T-helper 9 cell (primary cell): ENCODE measurements at regions not wholly inside any gene's neighbourhood (a gene's known extent, or its start where the extent isn't known, plus 50 kb on each side); places are given as distances from the start of the nearest gene placed in this dataset.

ENCODE experiments used
- DNase-seq: peaks from one replicate; pipeline ENCODE4 v3.0.0-alpha.2; 2020

GRCh38 chr13:33520468-33520839 is 234.9 kb upstream of the STARD13 start:
- DNase-seq, result no peak

DNA sequence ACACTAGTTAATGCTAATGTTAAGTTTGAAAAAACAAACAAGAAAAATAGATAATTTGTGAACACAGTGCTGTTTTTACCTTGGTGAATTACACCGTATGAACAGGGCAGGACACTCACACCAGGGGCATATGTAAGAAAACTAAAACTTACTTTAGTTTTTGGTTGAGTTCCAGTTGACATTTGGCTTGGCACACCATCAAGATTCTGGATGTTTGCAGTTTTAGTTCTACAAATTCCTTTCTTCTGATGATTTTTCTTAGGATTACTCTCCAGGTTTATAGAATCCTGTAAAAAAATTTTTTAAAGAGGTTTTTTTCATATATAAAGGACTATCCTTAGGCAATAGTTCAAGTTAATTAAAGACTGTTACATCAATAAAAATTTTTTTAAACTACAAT is 238.5 kb upstream of the STARD13 start:
- no peak for DNase-seq

DNA sequence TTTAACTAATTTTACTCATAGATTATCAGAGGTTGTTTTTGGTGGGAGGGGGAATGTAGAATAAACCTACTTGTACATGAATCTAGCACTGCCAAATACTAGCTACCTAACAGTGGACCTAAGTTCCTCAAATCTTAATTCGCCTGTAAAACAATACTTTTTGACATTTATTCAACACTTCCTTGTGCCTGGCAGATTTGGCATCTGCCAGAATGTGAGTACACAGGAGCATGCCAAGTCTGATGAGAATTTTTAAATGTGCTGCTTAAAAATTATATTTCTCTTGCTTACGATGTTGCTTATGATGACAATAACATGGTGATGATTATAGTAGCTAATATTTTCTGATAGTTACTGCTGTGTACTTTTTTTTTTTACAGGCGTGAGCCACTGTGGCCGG is 240.2 kb upstream of the STARD13 start:
- no peak for DNase-seq

GRCh38 chr13:33526718-33527117 is 241.2 kb upstream of the STARD13 start:
- no peak for DNase-seq

DNA sequence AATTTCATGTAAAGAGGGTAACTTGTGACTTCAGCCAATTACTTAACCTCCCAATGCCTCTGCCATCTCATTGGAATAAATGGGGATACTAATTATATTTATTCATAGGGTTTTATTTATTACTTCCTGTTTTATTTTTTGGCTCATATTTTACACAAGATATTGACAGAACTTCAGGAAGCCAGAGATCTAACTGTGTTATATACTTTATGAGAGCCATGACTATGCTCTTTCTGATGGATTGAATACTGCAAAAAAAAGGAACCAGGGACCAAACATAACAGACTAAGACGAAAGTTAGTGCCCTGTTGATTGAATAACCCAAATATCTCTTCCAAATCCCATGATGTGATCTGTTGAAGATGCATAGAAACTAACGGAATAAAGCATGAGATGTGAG is 243.3 kb upstream of the STARD13 start:
- DNase-seq, result no peak

DNA sequence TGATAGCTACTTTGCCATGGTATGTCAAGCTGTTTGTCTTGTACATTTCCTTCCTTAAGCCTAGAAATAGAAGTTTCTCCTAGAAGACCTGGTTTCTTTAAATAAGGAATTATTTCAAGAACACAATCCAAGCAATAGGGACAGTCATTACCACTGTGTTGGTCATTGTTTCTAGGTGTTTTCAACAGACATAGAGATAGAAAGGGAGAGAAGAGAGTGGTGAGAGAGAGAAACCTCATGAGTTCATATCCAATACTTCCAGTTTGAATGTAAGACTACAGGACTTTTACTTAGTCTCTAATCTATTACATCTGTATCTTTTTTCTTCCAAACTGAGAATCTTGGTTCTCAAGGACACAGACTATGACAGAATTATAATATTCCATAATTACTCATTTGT is 245.9 kb upstream of the STARD13 start:
- no peak for DNase-seq

GRCh38 chr13:33535061-33535460 is 249.5 kb upstream of the STARD13 start:
- no peak for DNase-seq

GRCh38 chr13:33536601-33537000 is 251.0 kb upstream of the STARD13 start:
- DNase-seq, result no peak

DNA sequence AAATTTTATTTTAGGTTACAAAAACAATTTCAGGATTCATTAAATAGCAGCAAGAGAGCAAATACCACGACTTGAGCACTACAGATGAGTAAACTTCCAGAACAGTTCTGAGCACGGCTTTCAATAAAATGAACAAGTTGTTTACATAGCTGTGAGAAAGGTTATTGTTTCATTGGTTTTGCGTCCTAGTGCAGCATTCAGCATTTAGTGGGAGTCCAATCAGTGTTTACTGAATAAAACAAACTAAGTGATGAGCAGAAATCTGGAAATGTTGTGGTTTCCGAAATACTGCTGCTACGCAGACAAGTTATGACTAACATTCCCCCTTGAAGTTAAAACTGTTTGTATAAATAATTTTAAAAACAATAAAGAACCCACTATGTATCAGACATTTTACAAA is 251.5 kb upstream of the STARD13 start:
- DNase-seq, result no peak

GRCh38 chr13:33537676-33538075 is 252.1 kb upstream of the STARD13 start:
- no peak for DNase-seq

DNA sequence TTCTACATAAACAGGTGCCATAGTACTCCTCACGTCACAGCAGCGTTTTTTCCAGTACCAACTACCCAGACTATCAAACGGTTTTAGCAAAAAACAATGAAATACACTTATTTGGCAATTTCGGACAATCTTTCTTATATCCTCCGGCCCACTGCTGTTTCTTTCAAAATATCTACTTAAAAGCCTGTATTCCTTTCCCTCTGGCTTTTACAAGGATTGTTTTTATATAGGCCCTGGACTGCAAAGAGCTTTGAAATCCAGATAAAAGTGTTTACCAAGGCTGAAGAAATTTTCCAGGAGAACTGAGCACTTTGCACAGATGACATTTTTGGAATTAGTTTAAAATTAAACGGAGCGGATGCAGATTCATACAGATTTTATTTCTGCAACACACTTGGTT is 255.9 kb upstream of the STARD13 start:
- no peak for DNase-seq

GRCh38 chr13:33541962-33542308 is 256.4 kb upstream of the STARD13 start:
- DNase-seq, result no peak

- DNase-seq, result peak; percentile 96
Measured at GRCh38 chr13:33542309-33543088, 256.9 kb upstream of the STARD13 start.

GRCh38 chr13:33543089-33543459 is 257.5 kb upstream of the STARD13 start:
- DNase-seq, result no peak

- no peak for DNase-seq
Measured at GRCh38 chr13:33543631-33544265, 258.2 kb upstream of the STARD13 start.

DNA sequence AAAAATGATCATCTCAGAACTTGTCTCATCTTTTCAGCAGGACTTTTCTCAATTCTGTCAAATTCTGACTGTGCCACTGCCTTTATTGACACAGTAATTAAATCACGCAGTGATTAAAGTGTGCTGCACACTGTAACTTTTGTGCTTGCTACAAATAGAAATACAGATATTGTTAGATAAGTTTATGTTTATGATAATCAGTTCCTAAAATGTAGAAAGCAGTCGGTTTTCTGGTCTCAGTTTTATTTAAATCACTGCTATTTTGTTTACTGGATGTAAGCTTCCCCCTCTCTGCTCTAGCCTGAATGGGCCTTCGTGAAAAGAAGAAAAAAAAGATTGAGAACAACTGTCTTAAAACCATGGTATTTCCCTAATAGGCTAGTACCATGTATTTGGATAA is 258.8 kb upstream of the STARD13 start:
- DNase-seq, result no peak

DNA sequence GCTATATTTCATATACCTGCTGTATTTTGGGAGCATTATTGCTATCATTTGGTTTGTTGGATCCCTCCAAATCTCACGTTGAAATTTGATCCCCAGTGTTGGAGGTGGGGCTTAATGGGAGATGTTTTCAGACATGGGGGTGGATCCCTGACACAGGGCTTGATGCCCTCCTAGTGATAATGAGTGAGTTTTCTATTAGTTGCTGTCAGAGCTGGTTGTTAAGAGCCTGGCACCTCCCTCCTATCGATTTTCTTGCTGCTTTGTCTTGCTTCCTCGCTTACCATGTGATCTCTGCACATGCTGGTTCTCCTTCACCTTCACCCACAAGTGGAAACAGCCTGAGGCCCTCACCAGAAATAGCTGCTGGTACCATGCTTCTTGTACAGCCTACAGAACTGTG is 259.9 kb upstream of the STARD13 start:
- no peak for DNase-seq

DNA sequence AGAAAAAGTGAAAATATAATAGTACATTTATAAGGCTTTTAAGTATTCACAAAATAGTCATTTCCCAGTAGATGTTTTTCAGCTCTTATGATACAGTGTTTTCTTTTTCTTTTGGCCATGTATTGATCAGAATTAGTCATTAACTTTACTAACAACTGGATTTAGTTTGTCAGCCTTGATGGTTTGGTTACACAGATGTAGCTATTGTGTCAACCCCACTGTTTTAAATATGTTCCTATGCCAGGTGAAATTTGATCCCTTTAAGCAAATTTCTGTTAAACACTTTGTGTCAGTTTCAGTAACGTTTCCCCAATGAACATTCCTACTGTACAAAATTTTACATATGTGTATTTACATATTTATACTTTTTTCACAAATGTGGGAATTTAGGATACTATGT is 261.5 kb upstream of the STARD13 start:
- DNase-seq, result no peak

DNA sequence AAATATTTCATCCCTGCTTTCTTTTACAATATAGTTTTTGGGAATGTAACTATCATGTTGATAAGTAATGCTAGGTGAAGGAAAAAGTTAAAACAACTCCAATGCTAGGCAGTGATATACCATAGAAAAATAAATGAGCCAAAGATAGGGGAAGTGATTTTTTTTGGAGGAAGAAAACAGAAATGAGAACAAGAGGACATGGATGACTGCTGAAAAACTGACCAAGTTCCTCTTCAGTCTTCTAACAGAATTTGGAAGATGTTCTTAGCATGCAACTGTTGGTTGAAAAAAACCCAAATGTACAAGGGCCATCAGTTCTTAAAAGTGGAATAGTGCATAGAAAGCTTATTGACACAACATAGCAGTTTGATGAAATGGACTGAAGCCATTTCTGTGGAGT is 262.5 kb upstream of the STARD13 start:
- no peak for DNase-seq

DNA sequence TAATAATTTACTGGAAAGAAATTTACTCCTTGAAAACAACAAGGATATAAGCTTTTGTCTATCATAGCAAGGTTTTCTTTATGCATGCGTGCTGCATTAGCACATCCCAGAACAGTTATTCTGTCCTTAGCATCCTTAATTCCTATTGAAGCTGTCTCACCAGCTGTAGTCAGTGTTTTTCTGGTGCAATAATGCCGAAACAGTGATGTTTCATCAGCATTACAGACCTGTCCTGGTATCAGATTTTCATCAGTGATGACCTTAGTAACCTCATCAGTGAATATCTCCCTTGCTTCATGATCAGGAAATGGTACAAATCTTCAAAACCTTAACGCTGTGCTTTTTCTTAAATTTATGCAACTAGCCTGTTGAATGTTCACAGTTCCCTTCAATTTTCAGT is 264.7 kb upstream of the STARD13 start:
- no peak for DNase-seq

DNA sequence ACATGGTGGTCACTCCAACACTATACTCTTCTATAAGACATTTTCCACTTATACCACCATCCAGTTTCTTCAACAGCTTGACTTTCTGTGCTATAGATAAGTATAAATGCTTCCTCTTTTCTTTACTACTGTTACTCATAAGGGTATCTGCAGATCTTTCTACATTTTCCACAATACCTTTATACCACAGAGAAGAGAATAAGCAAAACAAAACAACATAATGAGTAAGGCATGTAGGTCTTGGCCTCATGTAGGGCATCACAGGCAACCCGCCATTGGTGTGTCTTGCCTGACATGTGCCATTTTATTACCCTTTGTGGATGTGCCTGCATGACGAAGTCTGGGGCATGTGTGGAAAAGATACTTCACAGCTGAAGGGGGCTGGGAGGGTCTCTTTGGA is 265.3 kb upstream of the STARD13 start:
- DNase-seq, result no peak

DNA sequence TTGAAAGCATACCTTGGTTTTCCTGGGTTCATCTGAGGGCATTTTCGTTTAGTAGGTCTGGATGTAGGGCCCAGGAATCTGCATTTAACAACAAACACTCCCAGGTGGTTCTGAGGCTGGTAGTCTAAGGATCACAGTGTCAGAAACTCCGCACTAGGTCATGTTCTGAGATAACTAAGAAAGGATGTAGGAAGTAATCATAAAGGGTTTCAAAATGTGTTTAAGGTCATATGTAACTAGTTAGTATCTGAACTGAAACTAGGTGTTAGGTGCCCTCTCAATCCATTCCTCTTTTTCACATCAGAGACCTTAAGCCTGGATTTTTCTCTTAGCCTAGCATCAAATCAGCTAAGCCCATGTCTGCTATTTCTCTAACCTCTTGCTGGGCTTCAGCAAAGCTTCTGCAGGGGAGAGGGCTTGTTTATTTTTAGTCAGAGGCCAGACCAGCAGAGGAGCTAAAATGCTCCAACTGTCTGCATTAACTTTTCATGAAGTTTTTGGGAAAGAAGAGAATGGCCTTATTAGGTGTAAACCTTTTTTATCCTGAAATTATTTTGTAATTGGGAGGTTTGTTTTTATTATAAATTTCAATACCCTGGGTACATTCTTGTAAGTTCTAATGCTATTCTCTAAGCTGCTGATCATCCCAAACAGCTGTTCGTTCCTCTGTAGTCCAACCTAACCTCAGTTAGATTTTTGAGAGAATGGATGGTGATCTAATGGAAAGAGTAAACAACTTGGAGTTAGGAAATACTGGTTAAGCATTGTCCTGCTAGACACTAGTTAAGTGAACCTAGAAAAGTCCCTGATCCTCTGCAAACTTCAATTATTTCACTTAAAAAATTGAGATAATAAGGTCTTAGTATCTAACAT is 262.8 kb upstream of the RFC3 start:
- DNase-seq, result no peak

DNA sequence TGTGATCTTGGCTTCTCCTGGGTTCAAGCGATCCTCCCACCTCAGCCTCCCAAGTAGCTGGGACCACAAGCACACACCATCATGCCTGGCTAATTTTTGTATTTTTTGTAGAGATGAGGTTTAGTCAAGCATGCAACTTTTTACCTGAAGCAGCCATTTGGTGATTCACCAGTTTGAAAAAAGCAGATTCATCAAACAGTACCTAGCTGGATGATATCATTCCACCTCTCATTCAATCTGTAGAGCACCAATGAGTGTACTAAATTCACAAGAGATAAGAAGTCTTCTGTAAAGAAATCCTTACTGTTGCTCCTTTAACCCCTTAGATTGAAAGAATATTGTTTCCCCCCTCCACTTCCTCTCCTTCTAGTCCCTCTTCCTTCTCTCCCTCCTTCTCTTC is 261.1 kb upstream of the RFC3 start:
- no peak for DNase-seq

- DNase-seq, result no peak
Measured at GRCh38 chr13:33560726-33561125, 257.2 kb upstream of the RFC3 start.
